ENCODE measurements at regions not wholly inside any gene's neighbourhood (a gene's known extent, or its start where the extent isn't known, plus 50 kb on each side); places are given as distances from the start of the nearest gene placed in this dataset.

GRCh38 chr6:141977782-141978181 is 154.9 kb upstream of the GJE1 start:
- no peak for TF ChIP-seq CTCF (IDR thresholded peaks at IDR 0.05; ENCODE audit: insufficient read depth, low read depth, low read length)
- TF ChIP-seq EZH2 (IDR thresholded peaks at IDR 0.05; ENCODE audit: insufficient read depth, low read length) = no peak
